Left lung (tissue), 4 donors: ENCODE measurements at regions not wholly inside any gene's neighbourhood (a gene's known extent, or its start where the extent isn't known, plus 50 kb on each side); places are given as distances from the start of the nearest gene placed in this dataset.

Experiments used
- ATAC-seq: fragments of 200-7000 bp; cut with Tn5 transposase; one replicate; pipeline ENCODE4 v1.9.1; 2020; ENCODE audit warnings: moderate library complexity
- DNase-seq, 4 donors: peaks; one replicate each; pipeline ENCODE4 v3.0.0-alpha.2; 2013 to 2020
- H3K27ac ChIP-seq, 2 donors: fragments of 200-600 bp; sonication (generic) in 1 of 2; one replicate each; pipeline versions ENCODE4 v1.5.0 to v1.8.0; 2020 to 2021
- H3K27me3 ChIP-seq, 2 donors: fragments of 200-600 bp; sonication (generic) in 1 of 2; one replicate each; pipeline versions ENCODE4 v1.5.0 to v1.8.0; 2020 to 2021
- H3K36me3 ChIP-seq, 2 donors: fragments of 200-600 bp; sonication (generic) in 1 of 2; one replicate each; pipeline versions ENCODE4 v1.5.0 to v1.8.0; 2020 to 2021
- H3K4me1 ChIP-seq, 2 donors: fragments of 200-600 bp; one replicate each; pipeline ENCODE4 v1.8.0; 2021
- H3K4me3 ChIP-seq, 2 donors: fragments of 200-600 bp; sonication (generic) in 1 of 2; one replicate each; pipeline versions ENCODE4 v1.5.0 to v1.8.0; 2020 to 2021; ENCODE audit warnings: mild to moderate bottlenecking in 1 of 2
- H3K9me3 ChIP-seq, 2 donors: fragments of 200-600 bp; sonication (generic) in 1 of 2; one replicate each; pipeline versions ENCODE4 v1.5.0 to v1.8.0; 2020 to 2021
- intact Hi-C, 2 donors: fragments of 100-400 bp; cut with DNase I; formaldehyde crosslinking; loops; one replicate each; pipeline versions ENCODE4 v1.11.2 to v1.14.2; 2022
- TF ChIP-seq, protein P1 (sequence below), 2 donors: fragments of 200-600 bp; sonication (generic) in 1 of 2; IDR thresholded peaks; one replicate each; pipeline versions ENCODE4 v1.5.0 to v1.8.0; 2021; ENCODE audit warnings: antibody characterized with exemption in 2 of 2
- donor health status: DM: no; HTN: yes; CAD: no.
- donor health status: DM: no; HTN: no; CAD: no.

GRCh38 chr5:125657936-125658335, 765.3 kb upstream of the GRAMD2B start:
- Histone ChIP-seq H3K4me3 (no peak overlapping the region), H3K27me3 (no peaks in the 10 kb centered on the region), H3K9me3 (peaks cover 0 to 3% of the 10 kb centered on the region in 2 donors), H3K36me3 (no peaks in the 10 kb centered on the region), H3K27ac (no peak overlapping the region), H3K4me1 (no peaks in the 10 kb centered on the region)
- DNase-seq (no peak), ATAC-seq (no peak)
- TF ChIP-seq, protein P1, sequence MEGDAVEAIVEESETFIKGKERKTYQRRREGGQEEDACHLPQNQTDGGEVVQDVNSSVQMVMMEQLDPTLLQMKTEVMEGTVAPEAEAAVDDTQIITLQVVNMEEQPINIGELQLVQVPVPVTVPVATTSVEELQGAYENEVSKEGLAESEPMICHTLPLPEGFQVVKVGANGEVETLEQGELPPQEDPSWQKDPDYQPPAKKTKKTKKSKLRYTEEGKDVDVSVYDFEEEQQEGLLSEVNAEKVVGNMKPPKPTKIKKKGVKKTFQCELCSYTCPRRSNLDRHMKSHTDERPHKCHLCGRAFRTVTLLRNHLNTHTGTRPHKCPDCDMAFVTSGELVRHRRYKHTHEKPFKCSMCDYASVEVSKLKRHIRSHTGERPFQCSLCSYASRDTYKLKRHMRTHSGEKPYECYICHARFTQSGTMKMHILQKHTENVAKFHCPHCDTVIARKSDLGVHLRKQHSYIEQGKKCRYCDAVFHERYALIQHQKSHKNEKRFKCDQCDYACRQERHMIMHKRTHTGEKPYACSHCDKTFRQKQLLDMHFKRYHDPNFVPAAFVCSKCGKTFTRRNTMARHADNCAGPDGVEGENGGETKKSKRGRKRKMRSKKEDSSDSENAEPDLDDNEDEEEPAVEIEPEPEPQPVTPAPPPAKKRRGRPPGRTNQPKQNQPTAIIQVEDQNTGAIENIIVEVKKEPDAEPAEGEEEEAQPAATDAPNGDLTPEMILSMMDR (IDR thresholded peaks at IDR 0.05), result no peak
- intact Hi-C loops, result no loop called here

DNA sequence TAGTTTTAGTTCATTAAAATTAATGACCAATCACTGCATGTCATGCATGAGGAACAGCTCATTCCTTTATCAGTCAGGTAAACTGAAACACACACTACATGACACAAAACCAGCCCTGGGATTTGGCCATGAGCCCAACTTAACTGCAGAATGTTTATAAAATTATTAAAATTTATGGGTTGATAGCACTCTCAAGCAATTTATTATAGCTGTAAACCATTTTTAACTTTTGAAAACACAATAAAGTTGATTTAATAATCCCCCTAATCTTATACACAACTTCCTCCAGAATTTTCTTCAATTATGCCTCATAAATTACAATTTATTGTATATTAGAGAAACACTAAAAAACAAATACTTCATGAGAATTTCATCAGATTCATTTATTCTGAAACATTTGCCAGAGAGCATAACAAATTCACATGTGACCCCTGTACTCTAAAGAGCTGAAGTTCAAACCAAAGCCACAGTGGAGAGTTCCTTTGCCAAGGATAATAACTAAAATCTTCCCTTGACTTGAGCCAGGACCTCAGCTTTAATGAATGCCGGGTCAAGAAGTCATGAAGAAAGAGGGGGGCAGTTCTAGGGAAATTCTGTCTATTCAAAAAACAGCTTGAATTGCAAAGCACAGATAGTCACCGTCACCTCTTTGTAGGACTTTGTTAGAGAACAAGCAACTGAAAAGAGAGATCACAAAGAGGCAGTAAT, 763.7 kb upstream of the GRAMD2B start:
- intact Hi-C loops, result no loop called here
- Histone ChIP-seq H3K4me3 (no peak overlapping the region), H3K27ac (no peak overlapping the region), H3K9me3 (peaks cover 0 to 3% of the 10 kb centered on the region in 2 donors), H3K27me3 (no peaks in the 10 kb centered on the region), H3K4me1 (no peaks in the 10 kb centered on the region), H3K36me3 (no peaks in the 10 kb centered on the region)
- TF ChIP-seq, protein P1 (IDR thresholded peaks at IDR 0.05), result no peak
- DNase-seq (peak in 1 of 4 donors; percentile 26), ATAC-seq (no peak)

DNA sequence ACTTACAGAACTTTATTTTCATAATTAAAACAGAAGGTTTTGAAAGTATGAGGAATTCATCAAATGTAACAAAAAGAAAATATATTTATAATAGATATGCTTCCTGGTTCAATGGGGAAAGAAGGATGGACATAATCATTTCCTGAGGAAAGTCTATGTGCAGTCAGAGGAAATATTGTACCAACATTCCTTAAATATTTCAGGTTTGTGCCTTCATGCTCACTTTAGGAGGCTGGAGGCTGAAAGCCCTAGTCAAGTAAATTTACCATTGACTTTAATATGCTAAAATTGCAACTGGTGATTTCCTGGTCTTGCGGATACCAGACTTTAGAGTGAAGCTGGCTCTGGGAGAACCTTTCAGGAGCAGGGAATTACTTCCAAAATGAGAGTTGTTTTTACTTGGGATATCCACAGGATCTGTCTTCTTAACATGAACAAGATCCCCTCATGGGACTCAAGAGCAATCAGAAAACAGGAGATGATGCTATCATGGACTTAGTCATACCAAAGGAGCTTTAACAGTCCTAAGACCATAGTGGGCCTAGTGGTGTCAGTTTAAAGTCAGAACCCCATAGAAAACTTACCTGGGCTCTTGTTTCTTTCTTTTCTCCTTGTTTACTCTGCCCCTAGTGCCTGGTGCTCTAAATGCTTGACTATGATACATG, 762.8 kb upstream of the GRAMD2B start:
- Histone ChIP-seq H3K27me3 (no peaks in the 10 kb centered on the region), H3K4me1 (no peaks in the 10 kb centered on the region), H3K36me3 (no peaks in the 10 kb centered on the region), H3K27ac (no peak overlapping the region), H3K4me3 (no peak overlapping the region), H3K9me3 (peaks cover 0 to 3% of the 10 kb centered on the region in 2 donors)
- intact Hi-C loops, result no loop called here
- DNase-seq (no peak), ATAC-seq (no peak)
- TF ChIP-seq, protein P1 (IDR thresholded peaks at IDR 0.05), result no peak

GRCh38 chr5:125661584-125661983, 761.6 kb upstream of the GRAMD2B start:
- Histone ChIP-seq H3K4me3 (no peak overlapping the region), H3K4me1 (no peaks in the 10 kb centered on the region), H3K9me3 (peaks cover 0 to 7% of the 10 kb centered on the region in 2 donors), H3K27me3 (no peaks in the 10 kb centered on the region), H3K27ac (no peak overlapping the region), H3K36me3 (no peaks in the 10 kb centered on the region)
- intact Hi-C loops, result no loop called here
- no peak for DNase-seq
- no peak for ATAC-seq
- TF ChIP-seq, protein P1 (IDR thresholded peaks at IDR 0.05), result no peak

DNA sequence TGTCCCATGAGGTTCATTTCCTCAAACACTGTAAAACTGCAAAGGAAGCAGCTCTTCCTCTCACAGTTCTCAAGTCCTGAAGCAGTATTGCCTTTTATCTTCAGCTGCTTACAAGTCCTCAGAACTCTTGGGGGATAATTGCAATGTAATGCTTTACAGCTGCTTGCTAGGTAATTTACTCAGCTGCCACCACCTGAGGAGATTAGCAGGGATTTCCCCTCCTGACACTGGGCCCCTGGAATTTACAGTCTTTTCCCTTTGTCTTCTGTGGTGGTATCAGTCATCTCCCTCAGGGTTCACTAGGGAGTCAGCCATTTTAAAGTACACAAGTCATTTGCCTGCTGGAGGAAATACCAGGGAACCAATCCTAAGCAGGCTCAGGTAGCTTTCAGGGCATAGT, 754.3 kb upstream of the GRAMD2B start:
- DNase-seq, result no peak
- intact Hi-C loops, result no loop called here
- no peaks in the 10 kb centered on the region for H3K27me3 ChIP-seq
- peaks cover 0 to 4% of the 10 kb centered on the region in 2 donors for H3K9me3 ChIP-seq
- no peak overlapping the region for H3K27ac ChIP-seq
- no peaks in the 10 kb centered on the region for H3K36me3 ChIP-seq
- no peak overlapping the region for H3K4me3 ChIP-seq
- no peaks in the 10 kb centered on the region for H3K4me1 ChIP-seq
- no peak for ATAC-seq
- TF ChIP-seq, protein P1 (IDR thresholded peaks at IDR 0.05), result no peak
